Suppressor macrophage treated with lipopolysaccharide for 1 hour (primary cell): ENCODE measurements at regions not wholly inside any gene's neighbourhood (a gene's known extent, or its start where the extent isn't known, plus 50 kb on each side); places are given as distances from the start of the nearest gene placed in this dataset.

ENCODE experiments used
- DNase-seq, 3 donors: peaks; one replicate each; pipeline ENCODE4 v3.0.0-alpha.2; 2020 to 2022

GRCh38 chr2:238726670-238727584 is 121.0 kb upstream of the TWIST2 start:
- DNase-seq, result no peak

DNA sequence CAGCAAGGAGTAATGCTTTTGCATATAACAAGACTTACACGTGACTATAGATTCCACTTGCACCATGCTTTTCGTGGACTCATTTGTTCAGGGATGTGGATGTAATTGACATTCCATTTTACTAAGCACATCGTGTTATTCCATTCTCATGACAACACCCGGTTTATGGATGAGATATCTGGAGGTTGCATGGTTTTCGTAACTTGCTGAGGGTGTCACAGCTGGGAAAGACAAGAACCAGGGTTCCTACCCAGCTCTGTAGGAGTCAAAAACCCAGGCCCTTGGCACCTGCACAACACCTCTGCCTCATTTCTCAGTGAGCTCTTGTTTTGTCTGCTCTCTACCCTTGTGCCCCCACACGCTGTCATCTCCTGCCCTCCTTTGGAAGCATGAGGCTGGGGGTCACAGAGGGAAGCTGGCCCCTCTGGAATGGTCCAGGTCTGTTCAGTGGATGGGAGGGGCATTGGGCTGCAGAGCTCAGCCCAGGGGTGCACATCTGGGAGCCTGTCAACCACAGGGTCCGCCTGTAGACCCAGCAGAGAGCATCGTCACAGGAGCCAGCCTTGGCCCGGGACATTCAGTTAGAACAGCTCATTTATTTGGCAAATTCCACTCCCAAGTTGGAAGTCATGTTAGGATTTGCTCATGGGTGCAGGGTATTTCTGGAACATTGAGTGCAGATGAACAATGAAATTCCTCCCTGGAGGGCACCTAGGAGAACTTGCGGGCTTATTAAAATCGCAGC is 120.1 kb upstream of the TWIST2 start:
- no peak for DNase-seq

DNA sequence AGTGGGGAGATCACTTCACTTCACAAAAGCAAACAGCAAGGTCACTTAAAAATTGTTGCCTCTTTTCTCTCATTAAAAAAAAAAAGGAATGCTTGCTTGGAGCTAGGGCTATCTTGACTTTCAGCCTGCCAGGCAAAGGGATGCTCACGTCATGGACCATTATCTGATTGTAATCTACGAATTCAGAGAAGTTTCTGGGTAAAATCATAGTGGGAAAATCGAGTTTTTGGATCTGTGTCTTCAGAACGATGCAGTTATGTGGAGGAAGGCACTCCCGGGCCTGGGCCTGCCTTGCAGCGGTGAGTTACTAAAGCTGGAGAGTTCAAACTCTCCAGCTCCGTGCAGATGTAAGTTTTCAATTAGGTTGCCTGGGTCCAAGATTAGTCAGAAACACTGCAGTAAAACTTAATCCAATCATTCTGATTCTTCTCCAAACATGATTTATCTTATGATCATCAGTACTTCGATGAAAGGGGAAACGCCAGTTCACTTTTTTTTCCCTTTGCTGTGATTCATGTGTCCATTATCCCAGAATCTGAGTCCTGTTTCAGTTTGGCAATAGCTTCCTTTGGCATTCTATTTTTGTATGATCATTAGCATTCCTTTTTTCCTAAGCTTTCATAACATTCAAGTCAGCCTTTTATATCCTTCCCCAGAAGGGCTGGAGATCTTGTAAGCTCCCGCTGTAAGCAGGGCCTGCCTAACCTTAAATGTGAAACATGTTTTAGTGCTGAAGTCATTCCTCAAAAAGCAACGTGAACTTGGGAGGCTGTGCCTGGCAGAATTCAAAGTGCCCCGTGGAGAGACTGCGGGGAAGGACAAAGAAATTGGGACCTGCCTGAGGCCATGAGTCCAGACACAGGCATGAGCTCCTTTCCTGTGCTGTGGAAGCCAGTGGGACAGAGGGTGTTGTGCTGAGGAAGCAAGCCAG is 119.3 kb upstream of the TWIST2 start:
- DNase-seq, result peak; percentile 9 to 29 (median 22)

DNA sequence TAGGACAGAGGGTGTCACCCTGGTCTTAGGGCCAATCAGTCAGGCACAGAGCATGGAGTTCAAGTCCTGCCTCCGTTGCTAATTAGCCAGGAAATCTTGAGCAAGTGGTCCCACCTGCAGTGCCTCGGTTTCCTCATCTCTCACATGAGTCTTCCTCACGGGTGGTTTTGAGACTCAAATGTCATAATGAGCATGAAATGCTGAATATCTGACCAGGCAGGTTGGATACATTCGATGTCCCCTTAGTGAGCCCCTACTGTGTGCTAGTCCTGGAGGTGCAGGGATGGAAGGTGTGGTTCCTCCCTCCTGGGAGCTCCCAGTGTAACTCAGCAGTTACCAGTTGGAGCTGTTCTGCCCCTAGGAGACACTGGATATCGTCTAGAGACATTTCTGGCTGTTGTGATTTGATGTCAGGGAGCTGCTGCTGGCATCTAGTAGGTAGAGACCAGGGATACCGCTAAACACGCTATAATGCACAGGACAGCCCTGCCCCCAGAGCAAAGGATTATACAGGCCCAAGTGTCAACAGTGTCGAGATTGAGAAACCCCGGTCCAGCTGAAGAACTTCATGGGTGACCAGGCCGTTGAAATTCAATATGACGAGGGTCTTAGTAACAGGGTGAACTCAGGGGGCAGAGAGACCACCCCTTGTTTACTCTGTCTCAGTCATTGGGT is 118.5 kb upstream of the TWIST2 start:
- no peak for DNase-seq

DNA sequence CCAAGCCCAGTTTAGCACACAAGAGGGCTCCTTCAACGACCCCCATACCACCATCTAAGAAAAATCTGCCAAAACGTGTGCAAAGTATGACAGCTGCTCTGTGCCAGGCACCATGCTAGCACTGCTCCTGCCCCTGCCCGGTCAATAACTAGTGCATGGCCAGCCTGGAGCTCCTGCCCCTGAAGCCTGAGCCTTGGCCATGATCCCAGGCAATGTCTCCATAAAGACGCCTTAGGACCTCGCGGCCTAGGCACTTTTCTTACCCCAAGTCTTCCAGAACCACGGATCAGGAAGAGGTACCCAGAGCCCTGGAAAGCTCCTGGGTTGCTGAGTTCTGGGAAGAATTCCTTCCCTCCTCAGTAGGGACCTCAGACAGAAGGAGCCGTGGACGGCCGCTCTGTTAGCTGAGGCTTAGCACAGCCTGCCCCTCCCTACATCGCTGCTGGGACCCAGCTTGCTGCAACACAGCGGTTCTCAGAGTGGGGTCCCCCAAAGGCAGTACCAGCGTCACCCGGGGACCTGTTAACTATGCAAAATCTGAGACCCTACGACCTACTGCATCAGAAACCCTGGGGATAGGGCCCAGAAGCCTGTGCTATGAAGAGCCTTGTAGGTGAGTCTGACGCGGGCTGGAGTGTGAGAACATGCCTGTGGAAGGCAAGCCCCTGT is 117.8 kb upstream of the TWIST2 start:
- DNase-seq, result no peak

DNA sequence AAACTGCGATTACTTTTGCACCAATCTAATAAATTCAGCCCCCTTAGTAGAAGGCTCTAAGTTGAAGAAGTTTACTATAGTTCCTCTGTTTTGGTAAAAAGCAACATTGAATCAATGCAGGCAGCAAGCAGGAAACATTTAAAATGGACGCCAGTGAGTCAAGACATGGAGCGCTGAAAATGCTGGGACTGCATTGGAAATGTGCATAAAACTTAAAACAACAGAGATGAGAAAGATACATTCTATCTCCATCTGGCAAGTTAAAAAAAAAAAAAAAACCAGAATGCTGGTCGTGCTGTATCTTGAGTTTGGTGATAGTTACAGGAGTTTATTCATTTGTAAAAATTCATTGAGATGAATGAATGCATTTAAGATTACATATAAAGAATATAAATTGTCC is 117.0 kb upstream of the TWIST2 start:
- no peak for DNase-seq

DNA sequence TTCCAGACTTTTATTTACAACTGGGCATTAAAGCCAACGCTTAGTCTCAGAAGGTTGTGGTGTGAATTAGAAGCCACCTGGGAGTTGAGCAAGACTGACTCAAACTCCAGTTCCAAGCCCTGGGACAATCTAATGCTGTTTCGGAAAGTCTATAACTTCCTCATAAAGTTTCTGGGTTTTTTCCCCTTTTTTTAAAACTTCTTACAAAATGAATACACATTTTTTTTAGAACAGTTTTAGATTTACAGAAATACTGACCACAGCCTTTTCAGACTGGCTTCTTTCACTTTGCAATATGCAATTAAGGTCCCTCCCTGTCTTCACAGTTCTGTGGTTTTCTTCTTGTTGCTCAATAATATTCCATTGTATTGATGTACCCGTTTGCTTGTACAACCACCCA is 115.9 kb upstream of the TWIST2 start:
- DNase-seq, result peak; percentile 51 to 86 (median 78)

- no peak for DNase-seq
Measured at GRCh38 chr2:238738917-238739316, 109.0 kb upstream of the TWIST2 start.

GRCh38 chr2:238739668-238740067 is 108.2 kb upstream of the TWIST2 start:
- no peak for DNase-seq

GRCh38 chr2:238741277-238741676 is 106.6 kb upstream of the TWIST2 start:
- no peak for DNase-seq

GRCh38 chr2:238742066-238742465 is 105.8 kb upstream of the TWIST2 start:
- no peak for DNase-seq

DNA sequence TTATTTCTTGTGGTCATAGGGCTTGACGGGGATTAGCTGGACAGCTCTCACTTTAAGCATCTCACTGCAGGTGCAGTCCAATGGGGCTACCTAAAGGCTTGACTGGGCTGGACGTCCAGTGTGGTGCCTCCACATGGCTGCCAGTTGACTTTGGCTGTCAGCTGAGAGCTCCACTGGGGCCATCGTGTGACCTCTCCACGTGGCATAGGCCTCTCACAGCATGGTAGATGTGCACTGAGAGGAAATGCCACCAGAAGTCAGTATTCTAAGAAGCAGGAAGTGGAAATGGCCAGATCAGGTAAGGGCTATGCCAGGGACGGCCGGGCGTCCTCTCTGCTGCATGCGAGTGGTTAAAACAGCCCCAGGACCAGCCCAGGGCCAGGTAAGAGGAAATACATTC is 105.2 kb upstream of the TWIST2 start:
- DNase-seq, result no peak

DNA sequence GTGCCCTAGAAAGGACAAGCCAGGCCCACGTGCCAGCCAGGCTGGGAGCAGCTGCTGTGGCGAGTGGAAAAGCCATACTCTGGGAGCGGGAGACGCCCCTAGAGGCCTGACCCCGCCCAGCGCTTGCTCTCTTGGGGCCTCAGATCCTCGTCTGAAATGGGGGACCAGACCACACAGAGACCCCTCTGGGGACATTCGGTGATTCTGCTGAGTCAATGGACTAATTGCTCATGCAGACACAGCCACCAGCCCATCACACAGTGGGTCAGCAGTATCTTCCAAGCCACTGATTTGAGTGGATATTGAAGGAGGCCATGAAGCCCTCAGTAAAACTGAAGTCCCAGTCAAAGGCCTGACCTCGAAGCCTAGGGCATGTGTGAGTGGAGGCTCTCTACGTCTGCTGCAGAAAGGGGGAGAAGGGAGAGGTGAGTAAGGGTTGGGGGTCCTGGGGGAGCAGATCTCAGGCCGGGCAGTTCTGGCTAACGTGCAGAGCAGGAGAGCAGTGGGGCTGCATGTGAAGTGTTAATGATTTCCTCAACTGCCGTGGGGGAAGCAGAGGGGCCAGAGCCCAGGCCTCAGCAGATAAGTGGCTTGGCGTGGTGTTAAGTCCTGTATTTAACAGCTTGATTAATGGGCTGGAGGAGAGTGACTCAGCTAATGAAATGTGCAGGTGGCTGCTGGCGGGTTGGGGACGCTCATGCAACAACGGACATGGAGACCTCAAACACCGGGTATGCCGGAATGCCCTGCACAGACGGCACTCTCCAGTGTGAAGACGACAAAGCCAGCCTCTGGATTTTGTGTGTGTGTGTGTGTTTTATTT is 104.4 kb upstream of the TWIST2 start:
- DNase-seq, result no peak

GRCh38 chr2:238744951-238745350 is 102.9 kb upstream of the TWIST2 start:
- no peak for DNase-seq

- no peak for DNase-seq
Measured at GRCh38 chr2:238745997-238746396, 101.9 kb upstream of the TWIST2 start.

GRCh38 chr2:238747114-238747513 is 100.8 kb upstream of the TWIST2 start:
- no peak for DNase-seq

- no peak for DNase-seq
Measured at GRCh38 chr2:238747557-238747956, 100.3 kb upstream of the TWIST2 start.

DNA sequence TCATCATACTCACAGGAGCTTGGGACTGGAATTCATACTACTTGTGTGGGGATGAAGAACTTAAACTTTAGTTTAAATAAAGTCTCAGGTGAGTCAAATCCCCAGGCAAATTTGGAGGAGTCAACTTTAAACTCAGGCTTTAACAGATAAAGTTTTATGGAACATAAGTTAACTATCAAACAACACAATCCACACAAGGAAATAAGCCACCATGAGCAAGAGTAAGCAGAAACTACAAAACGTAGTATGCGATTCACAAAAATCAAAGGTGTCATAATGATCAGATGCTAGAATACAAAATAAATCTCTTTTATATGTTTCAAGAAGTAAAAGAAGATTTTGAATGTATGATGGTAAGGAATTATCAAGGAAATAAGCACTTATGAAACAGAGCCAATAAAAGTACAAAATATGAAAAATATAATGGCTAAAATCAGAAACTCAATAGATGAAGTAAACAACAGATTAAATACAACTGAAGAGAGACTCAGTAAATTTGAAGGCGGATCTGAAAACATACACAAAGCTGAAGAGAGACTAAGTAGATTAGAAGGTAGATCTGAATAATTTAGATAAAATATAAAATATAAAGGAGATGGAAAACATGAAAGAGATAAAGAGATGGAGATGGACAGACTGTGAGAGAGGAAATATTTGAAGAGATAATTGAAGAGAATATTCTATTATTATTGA is 97.5 kb upstream of the TWIST2 start:
- DNase-seq, result no peak

GRCh38 chr2:238754259-238754658 is 93.6 kb upstream of the TWIST2 start:
- peak in 2 of 3 donors; percentile 10 to 17 for DNase-seq

- no peak for DNase-seq
Measured at GRCh38 chr2:238761868-238762267, 86.0 kb upstream of the TWIST2 start.
